Gastrocnemius medialis (tissue), 4 donors: ENCODE measurements at regions not wholly inside any gene's neighbourhood (a gene's known extent, or its start where the extent isn't known, plus 50 kb on each side); places are given as distances from the start of the nearest gene placed in this dataset.

ENCODE experiments used
- ATAC-seq, 2 donors: fragments of 150-250 bp; one replicate each; pipeline ENCODE4 v1.9.1; 2016
- DNase-seq, 2 donors: peaks; one replicate each; pipeline ENCODE4 v3.0.0-alpha.2; 2019
- H3K27ac ChIP-seq, 4 donors: fragments of 200-600 bp; sonication (generic); 1 replicate in 1 of 4; 2 replicates in 3 of 4; pipeline ENCODE4 v1.5.1; 2016 to 2018; ENCODE audit warnings: mild to moderate bottlenecking in 2 of 4, moderate library complexity in 1 of 4
- H3K27me3 ChIP-seq, 3 donors: fragments of 200-600 bp; sonication (generic) in 2 of 3; 1 replicate in 1 of 3; 2 replicates in 2 of 3; pipeline versions ENCODE4 v1.5.1 to v1.6.0; 2016 to 2019; ENCODE audit warnings: mild to moderate bottlenecking in 1 of 3, moderate library complexity in 1 of 3
- H3K36me3 ChIP-seq, 2 donors: fragments of 200-600 bp; sonication (generic) in 1 of 2; one replicate each; pipeline ENCODE4 v1.5.1; 2017 to 2018
- H3K4me1 ChIP-seq, 2 donors: fragments of 200-600 bp; sonication (generic) in 1 of 2; one replicate each; pipeline ENCODE4 v1.5.1; 2016 to 2017; ENCODE audit warnings: mild to moderate bottlenecking in 2 of 2
- H3K4me3 ChIP-seq, 4 donors: fragments of 200-600 bp; sonication (generic) in 3 of 4; 1 replicate in 1 of 4; 2 replicates in 3 of 4; pipeline ENCODE4 v1.5.1; 2016 to 2019; ENCODE audit warnings: mild to moderate bottlenecking in 2 of 4
- H3K9me3 ChIP-seq, 3 donors: fragments of 200-600 bp; sonication (generic) in 2 of 3; 1 replicate in 1 of 3; 2 replicates in 2 of 3; pipeline ENCODE4 v1.5.1; 2016 to 2019
- POLR2A ChIP-seq, 2 donors: fragments of 450-650 bp; IDR thresholded peaks; one replicate each; pipeline ENCODE4 v1.6.1; 2017; ENCODE audit warnings: antibody characterized with exemption in 2 of 2, mild to moderate bottlenecking in 2 of 2, moderate library complexity in 2 of 2
- in situ Hi-C, 4 donors: fragments of 200-750 bp; cut with MboI; loops; one replicate each; pipeline versions ENCODE4 v1.15.0 to v1.8.0; 2017; ENCODE audit warnings: low sequenced_read_pairs in 4 of 4
- intact Hi-C: fragments of 100-400 bp; cut with DNase I; formaldehyde crosslinking; loops from one replicate; pipeline ENCODE4 v1.15.1; 2023; ENCODE audit warnings: low total_unique reads
- TF ChIP-seq, protein P1 (sequence below), 5 experiments: fragments of 450-650 bp in 3 of 5; fragments of 200-600 bp in 2 of 5; sonication (generic) in 2 of 5; IDR thresholded peaks in 4 of 5; conservative IDR thresholded peaks in 1 of 5; 1 replicate in 4 of 5; 2 replicates in 1 of 5; pipeline ENCODE4 v1.5.1; 2016 to 2019; ENCODE audit warnings: antibody characterized with exemption in 5 of 5, mild to moderate bottlenecking in 3 of 5, moderate library complexity in 3 of 5

DNA sequence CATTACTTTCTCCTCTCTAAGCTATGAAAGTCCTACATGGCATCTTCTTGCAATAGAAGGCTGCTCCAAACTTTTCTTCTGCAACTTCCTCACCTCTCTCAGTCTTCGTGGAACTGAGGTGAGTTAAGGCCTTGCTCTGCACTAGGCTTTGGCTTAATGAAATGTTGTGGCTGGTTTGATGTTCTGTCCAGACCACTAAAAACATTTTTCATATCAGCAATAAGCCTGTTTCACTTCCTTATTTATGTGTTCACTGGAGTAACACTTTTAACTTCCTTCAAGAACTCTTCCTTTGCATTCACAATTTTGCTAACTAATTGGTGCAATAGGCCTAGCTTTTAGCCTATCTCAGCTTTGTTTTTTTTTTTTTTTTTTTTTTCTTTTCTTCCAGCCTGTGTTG, 335.3 kb upstream of the NECTIN3 start:
- H3K36me3 ChIP-seq = no peaks in the 10 kb centered on the region
- DNase-seq = no peak
- in situ Hi-C loops = no loop called here
- H3K4me1 ChIP-seq = no peaks in the 10 kb centered on the region
- H3K9me3 ChIP-seq = no peaks in the 10 kb centered on the region
- no peak overlapping the region for H3K4me3 ChIP-seq
- intact Hi-C loops = no loop called here
- no peaks in the 10 kb centered on the region for H3K27me3 ChIP-seq
- no peak overlapping the region for H3K27ac ChIP-seq
- TF ChIP-seq, protein P1, sequence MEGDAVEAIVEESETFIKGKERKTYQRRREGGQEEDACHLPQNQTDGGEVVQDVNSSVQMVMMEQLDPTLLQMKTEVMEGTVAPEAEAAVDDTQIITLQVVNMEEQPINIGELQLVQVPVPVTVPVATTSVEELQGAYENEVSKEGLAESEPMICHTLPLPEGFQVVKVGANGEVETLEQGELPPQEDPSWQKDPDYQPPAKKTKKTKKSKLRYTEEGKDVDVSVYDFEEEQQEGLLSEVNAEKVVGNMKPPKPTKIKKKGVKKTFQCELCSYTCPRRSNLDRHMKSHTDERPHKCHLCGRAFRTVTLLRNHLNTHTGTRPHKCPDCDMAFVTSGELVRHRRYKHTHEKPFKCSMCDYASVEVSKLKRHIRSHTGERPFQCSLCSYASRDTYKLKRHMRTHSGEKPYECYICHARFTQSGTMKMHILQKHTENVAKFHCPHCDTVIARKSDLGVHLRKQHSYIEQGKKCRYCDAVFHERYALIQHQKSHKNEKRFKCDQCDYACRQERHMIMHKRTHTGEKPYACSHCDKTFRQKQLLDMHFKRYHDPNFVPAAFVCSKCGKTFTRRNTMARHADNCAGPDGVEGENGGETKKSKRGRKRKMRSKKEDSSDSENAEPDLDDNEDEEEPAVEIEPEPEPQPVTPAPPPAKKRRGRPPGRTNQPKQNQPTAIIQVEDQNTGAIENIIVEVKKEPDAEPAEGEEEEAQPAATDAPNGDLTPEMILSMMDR (IDR thresholded peaks at IDR 0.05 in 4 of 5, conservative IDR thresholded peaks at IDR 0.05 in 1 of 5) = no peak
- no peak for TF ChIP-seq POLR2A (IDR thresholded peaks at IDR 0.05)
- no peak for ATAC-seq

DNA sequence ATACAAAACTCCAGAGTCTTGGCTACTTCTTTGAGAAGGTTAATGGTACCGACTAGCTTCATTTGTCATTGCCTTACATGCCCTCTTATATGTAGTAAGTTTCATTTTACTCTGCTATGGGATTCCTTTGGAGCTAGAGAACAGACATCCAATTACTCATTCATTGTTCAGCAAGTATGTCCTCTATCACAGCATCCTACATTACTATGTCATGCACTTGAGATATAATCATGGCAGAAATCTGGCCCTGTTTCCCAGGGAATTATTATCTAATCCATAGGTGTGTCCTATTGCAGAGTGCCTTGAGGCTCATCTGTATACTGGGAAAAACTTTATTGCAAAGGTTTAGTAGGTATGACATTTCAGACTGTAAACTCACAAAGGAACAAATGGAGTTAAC, 333.1 kb upstream of the NECTIN3 start:
- H3K36me3 ChIP-seq = no peaks in the 10 kb centered on the region
- in situ Hi-C loops = no loop called here
- no peaks in the 10 kb centered on the region for H3K9me3 ChIP-seq
- no peaks in the 10 kb centered on the region for H3K27me3 ChIP-seq
- H3K27ac ChIP-seq = no peak overlapping the region
- ATAC-seq (no peak), DNase-seq (no peak)
- TF ChIP-seq, protein P1 (IDR thresholded peaks at IDR 0.05 in 4 of 5, conservative IDR thresholded peaks at IDR 0.05 in 1 of 5) = no peak
- TF ChIP-seq POLR2A (IDR thresholded peaks at IDR 0.05) = no peak
- H3K4me3 ChIP-seq = no peak overlapping the region
- intact Hi-C loops = no loop called here
- no peaks in the 10 kb centered on the region for H3K4me1 ChIP-seq

DNA sequence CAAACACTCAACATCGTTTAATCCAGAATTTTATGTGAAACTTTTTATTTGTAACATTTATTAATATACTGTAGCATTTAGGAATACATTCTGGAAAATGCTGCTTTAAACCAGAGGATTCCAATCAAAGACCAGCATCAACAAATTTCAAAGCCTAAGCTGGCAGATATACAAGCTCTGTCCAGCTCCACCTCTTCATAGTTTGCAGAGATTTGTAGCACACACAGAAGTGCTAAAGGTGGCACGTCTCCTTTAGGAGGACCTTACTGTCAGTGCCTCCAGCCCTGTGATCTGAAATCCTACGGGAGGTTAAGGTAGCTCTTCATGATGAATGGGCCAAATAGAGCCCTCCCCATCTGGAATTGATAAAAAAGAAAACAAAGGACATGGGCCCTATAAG, 329.7 kb upstream of the NECTIN3 start:
- DNase-seq (no peak), ATAC-seq (no peak)
- TF ChIP-seq POLR2A (IDR thresholded peaks at IDR 0.05) = no peak
- TF ChIP-seq, protein P1 (IDR thresholded peaks at IDR 0.05 in 4 of 5, conservative IDR thresholded peaks at IDR 0.05 in 1 of 5) = no peak
- no peaks in the 10 kb centered on the region for H3K4me1 ChIP-seq
- H3K4me3 ChIP-seq = no peak overlapping the region
- in situ Hi-C loops (no loop called here), intact Hi-C loops (no loop called here)
- H3K36me3 ChIP-seq = no peaks in the 10 kb centered on the region
- H3K9me3 ChIP-seq = no peaks in the 10 kb centered on the region
- H3K27ac ChIP-seq = no peak overlapping the region
- H3K27me3 ChIP-seq = no peaks in the 10 kb centered on the region

DNA sequence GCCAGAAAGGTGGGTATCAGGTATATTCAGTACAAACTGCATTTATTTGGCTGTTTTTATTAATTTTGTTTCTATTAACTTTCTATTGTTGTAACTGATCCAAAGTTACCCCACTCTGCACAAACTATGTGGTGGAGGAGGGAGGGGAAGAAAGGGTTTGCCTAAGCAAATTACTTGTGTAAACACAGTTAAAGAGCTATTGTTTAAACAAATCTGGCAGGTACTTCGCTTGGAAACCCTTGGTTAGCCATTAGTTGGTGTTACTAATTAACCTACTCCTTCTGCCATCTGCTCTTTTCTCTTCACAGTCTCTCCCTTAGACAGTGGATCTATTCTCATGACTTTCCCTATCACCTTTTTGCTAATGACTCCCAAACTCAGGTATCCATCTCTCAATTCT, 328.4 kb upstream of the NECTIN3 start:
- in situ Hi-C loops (no loop called here), intact Hi-C loops (no loop called here)
- Histone ChIP-seq H3K36me3 (no peaks in the 10 kb centered on the region), H3K4me3 (no peak overlapping the region), H3K4me1 (no peaks in the 10 kb centered on the region), H3K9me3 (no peaks in the 10 kb centered on the region), H3K27me3 (no peaks in the 10 kb centered on the region), H3K27ac (no peak overlapping the region)
- DNase-seq (no peak), ATAC-seq (no peak)
- no peak for TF ChIP-seq POLR2A (IDR thresholded peaks at IDR 0.05)
- TF ChIP-seq, protein P1 (IDR thresholded peaks at IDR 0.05 in 4 of 5, conservative IDR thresholded peaks at IDR 0.05 in 1 of 5) = no peak

DNA sequence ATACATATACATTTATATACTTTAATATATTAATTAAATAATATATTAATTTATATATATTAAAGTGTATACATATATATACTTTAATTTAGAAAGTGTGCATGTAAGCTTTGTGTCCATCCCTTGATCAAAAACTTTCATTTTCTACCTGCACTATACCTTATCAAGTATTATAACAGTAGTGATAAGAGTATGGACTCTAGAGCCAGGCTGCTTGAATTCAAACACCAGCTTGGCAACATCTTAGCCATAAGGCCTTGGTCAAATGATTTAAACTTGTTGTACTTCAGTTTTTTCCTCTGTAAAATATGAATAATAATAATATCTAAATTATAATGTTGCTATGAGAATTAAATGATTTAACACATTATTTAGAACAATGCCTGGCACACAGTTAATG, 327.6 kb upstream of the NECTIN3 start:
- TF ChIP-seq, protein P1 (IDR thresholded peaks at IDR 0.05 in 4 of 5, conservative IDR thresholded peaks at IDR 0.05 in 1 of 5) = no peak
- no peak for TF ChIP-seq POLR2A (IDR thresholded peaks at IDR 0.05)
- Histone ChIP-seq H3K4me1 (no peaks in the 10 kb centered on the region), H3K27me3 (no peaks in the 10 kb centered on the region)

More for the DNA sequence above, 327.6 kb upstream of the NECTIN3 start:
- intact Hi-C loops = no loop called here
- Histone ChIP-seq H3K4me3 (no peak overlapping the region), H3K36me3 (no peaks in the 10 kb centered on the region), H3K9me3 (no peaks in the 10 kb centered on the region), H3K27ac (no peak overlapping the region)
- ATAC-seq (no peak), DNase-seq (no peak)
- in situ Hi-C loops = no loop called here
